ENCODE measurements at regions not wholly inside any gene's neighbourhood (a gene's known extent, or its start where the extent isn't known, plus 50 kb on each side); places are given as distances from the start of the nearest gene placed in this dataset.

GRCh38 chr13:68232351-68233130 is 1002.4 kb upstream of the PCDH9 start:
- H3K4me3 Mint-ChIP-seq: no peak overlapping the region
- H3K4me1 Mint-ChIP-seq (ENCODE audit: low read depth): no peaks in the 10 kb centered on the region
- no peak overlapping the region for H3K27ac Mint-ChIP-seq
- ChIA-PET POLR2A (no interaction called here), CTCF (no interaction called here)
- intact Hi-C loops (cut with micrococcal nuclease): no loop called here
- peaks cover 7% of the 10 kb centered on the region for H3K9me3 Mint-ChIP-seq
- no peaks in the 10 kb centered on the region for H3K27me3 Mint-ChIP-seq
- TF ChIP-seq CTCF (IDR thresholded peaks at IDR 0.05): no peak
- no peak for ATAC-seq
- no peak for DNase-seq
- H3K36me3 Mint-ChIP-seq (ENCODE audit: low read depth): no peaks in the 10 kb centered on the region

DNA sequence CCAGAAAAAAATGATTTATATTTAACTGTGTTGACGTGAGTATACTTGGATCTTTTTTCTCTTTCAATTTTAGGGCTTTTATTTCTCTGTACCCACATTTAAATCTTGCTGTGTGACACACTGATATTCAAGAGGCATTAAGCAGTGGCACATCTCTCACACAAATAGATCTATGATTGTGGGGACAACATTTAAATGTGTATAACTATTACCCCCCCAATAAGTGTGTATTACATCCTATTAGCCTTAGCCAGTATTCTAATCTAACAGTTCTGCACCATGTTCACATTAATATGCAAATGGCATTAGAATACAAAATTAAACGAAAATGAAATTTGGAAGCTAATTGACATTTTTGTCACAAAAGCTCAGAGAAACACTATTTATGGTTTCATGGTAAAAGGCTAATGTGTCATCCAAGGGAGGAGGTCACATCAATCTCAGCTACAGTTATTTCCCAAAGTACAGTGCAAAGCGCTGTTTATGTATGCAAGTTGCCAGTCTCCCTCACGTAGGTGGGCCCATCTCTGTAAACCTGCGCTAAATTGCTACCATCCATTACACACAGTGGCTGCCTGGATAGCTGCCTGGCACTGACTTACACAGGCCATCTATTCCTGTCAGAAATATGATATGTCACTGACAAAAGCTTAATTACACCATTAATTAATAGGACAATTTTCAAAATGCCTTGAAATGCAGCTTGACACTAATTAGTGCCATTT is 984.7 kb upstream of the PCDH9 start:
- POLR2A ChIA-PET: no interaction called here
- intact Hi-C loops (cut with micrococcal nuclease): no loop called here
- TF ChIP-seq CTCF (IDR thresholded peaks at IDR 0.05): no peak
- H3K27me3 Mint-ChIP-seq: no peaks in the 10 kb centered on the region
- CTCF ChIA-PET: no interaction called here
- no peaks in the 10 kb centered on the region for H3K36me3 Mint-ChIP-seq (ENCODE audit: low read depth)
- peaks cover 8% of the 10 kb centered on the region for H3K9me3 Mint-ChIP-seq
- DNase-seq (no peak), ATAC-seq (no peak)
- H3K4me1 Mint-ChIP-seq (ENCODE audit: low read depth): no peaks in the 10 kb centered on the region
- H3K4me3 Mint-ChIP-seq: no peak overlapping the region
- H3K27ac Mint-ChIP-seq: no peak overlapping the region

DNA sequence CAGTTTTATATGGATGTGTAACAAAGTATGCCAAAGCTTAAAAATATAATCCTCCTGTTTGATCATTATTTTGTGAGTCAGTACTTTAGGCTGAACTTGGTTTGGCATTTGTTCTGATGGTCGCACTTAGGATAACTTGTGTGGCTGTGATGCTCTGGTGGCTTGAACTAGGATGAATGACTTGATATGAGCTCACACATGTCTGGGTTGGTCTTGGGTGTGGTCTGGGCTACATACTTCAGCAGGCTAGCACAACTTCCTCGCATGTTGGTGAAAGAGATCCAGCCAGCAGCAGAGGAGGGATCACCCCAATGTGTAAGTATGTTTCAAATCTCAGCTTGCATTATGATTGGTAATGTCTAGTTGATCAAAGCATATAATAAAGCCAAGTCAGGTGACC is 969.1 kb upstream of the PCDH9 start:
- no peak overlapping the region for H3K27ac Mint-ChIP-seq

DNA sequence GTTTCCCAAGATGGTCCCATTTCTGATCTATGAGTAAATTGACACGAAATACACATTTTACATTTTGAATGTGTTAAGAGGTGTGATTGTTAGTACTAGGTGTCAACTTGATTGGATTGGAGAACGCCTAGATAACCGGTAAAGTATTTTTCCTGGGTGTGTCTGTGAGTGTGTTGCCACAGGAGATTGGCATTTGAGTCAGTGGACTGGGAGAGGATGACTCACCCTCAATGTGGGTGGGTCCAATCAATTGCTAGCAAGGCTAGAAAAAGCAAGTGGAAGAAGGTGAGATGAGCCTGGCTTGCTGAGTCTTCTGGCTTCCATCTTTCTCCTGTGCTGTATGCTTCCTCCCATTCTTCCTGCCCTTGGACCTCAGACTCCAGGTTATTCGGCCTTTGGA is 960.7 kb upstream of the PCDH9 start:
- no peak for TF ChIP-seq CTCF (IDR thresholded peaks at IDR 0.05)
- no peak overlapping the region for H3K27ac Mint-ChIP-seq
- CTCF ChIA-PET: no interaction called here
- no peaks in the 10 kb centered on the region for H3K4me1 Mint-ChIP-seq (ENCODE audit: low read depth)
- no peaks in the 10 kb centered on the region for H3K36me3 Mint-ChIP-seq (ENCODE audit: low read depth)
- intact Hi-C loops (cut with micrococcal nuclease): no loop called here
- H3K27me3 Mint-ChIP-seq: no peaks in the 10 kb centered on the region
- H3K9me3 Mint-ChIP-seq: peaks cover 11% of the 10 kb centered on the region
- H3K4me3 Mint-ChIP-seq: no peak overlapping the region
- DNase-seq (no peak), ATAC-seq (no peak)
- POLR2A ChIA-PET: no interaction called here

More for the DNA sequence above, 969.1 kb upstream of the PCDH9 start:
- no peak for DNase-seq
- no peak for ATAC-seq
- Mint-ChIP-seq H3K27me3 (no peaks in the 10 kb centered on the region), H3K4me3 (no peak overlapping the region), H3K4me1 (ENCODE audit: low read depth) (no peaks in the 10 kb centered on the region), H3K36me3 (ENCODE audit: low read depth) (no peaks in the 10 kb centered on the region), H3K9me3 (peaks cover 11% of the 10 kb centered on the region)
- TF ChIP-seq CTCF (IDR thresholded peaks at IDR 0.05): no peak
- ChIA-PET CTCF (interaction anchor here (1.2 kb wide), 1 partner anchor 37 kb away, joined by 3 read pairs; no protein-coding TSS in a partner anchor), POLR2A (no interaction called here)
- intact Hi-C loops (cut with micrococcal nuclease): no loop called here

GRCh38 chr13:68185444-68186141 is 955.5 kb upstream of the PCDH9 start:
- H3K27me3 Mint-ChIP-seq: no peaks in the 10 kb centered on the region
- ChIA-PET POLR2A (no interaction called here), CTCF (no interaction called here)
- no peak overlapping the region for H3K4me3 Mint-ChIP-seq
- H3K9me3 Mint-ChIP-seq: peaks cover 7% of the 10 kb centered on the region
- intact Hi-C loops (cut with micrococcal nuclease): no loop called here
- no peaks in the 10 kb centered on the region for H3K4me1 Mint-ChIP-seq (ENCODE audit: low read depth)
- ATAC-seq (no peak), DNase-seq (no peak)
- H3K36me3 Mint-ChIP-seq (ENCODE audit: low read depth): no peaks in the 10 kb centered on the region
- no peak overlapping the region for H3K27ac Mint-ChIP-seq
- TF ChIP-seq CTCF (IDR thresholded peaks at IDR 0.05): no peak

All from activated CD8-positive, alpha-beta T cell treated with anti-CD3 and anti-CD28 coated beads for 36 hours (primary cell).